GM21526 (cell line): ENCODE measurements at regions not wholly inside any gene's neighbourhood (a gene's known extent, or its start where the extent isn't known, plus 50 kb on each side); places are given as distances from the start of the nearest gene placed in this dataset.

Experiments used
- ATAC-seq: cut with Tn5 transposase; IDR thresholded peaks from one replicate; pipeline ENCODE4 v1.9.1; 2021; ENCODE audit warnings: moderate library complexity; ENCODE audit not compliant: unreplicated experiment, low FRiP score

DNA sequence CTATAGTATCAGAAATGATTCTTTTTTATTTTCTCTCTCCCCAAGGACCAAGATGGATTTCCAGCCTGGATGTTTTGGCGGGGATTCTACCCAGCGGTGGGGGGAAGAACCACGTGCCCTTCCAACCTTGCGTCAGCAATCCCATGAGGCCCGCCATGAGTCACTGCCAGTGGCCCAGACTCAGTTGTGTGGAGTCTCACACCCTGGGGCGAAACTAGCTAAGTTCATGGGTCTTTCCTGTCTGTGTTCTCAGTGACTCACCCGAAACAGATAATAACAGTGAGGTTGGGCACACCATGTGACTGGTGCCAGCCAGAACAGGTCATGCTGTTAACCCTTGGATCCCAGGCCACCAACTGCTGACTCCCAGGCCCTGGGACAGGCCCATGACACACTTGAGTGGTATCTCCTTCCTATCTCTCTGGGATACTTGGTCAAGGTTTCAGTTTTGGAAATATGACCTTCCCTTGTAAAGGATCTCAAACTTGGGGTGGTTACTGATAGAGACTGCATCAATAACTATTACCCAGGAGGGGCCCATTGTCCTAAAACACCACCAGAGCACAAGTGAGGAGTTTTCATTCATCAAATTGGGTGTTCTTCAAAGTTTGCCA, 98.0 kb upstream of the DUSP10 start:
- ATAC-seq, result peak; percentile 87

DNA sequence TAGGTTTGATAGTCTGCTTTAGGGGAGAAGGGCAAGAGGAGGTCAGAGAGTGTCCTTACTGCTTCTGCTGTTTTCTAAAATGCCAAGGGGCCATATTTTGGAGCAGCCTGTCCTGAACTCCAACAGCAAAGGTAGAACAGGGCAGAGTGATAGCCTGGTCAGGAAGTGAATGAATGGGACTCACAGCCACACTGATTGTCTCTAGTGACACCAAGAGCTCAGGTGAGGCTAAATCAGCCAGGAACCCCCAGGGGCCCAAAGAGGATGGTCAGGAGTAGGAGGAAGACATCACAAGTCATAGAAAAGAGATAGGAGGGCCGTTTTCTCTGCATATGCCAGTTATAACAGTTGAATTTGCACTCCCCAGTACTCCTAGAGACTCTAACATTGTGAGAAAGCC, 97.4 kb upstream of the DUSP10 start:
- no peak for ATAC-seq

DNA sequence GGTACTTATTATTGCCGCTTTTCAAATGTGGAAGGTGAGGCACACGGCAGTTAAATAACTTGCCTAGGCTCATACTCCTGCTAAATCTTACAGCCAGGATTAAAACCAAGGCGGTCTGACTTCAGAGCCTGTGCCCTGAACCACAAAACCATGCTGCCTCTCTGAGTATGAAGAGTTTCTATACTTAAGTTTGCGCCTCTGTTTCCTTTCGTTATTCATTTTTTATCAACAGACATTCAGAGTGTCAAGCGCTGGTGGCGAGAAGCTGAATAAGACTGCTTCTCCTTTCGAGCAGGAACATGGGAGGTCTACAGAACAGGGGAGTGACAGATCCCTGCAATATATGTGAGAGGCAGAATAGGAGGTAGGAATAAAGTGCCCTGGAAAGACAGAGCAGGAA, 96.0 kb upstream of the DUSP10 start:
- ATAC-seq, result no peak

DNA sequence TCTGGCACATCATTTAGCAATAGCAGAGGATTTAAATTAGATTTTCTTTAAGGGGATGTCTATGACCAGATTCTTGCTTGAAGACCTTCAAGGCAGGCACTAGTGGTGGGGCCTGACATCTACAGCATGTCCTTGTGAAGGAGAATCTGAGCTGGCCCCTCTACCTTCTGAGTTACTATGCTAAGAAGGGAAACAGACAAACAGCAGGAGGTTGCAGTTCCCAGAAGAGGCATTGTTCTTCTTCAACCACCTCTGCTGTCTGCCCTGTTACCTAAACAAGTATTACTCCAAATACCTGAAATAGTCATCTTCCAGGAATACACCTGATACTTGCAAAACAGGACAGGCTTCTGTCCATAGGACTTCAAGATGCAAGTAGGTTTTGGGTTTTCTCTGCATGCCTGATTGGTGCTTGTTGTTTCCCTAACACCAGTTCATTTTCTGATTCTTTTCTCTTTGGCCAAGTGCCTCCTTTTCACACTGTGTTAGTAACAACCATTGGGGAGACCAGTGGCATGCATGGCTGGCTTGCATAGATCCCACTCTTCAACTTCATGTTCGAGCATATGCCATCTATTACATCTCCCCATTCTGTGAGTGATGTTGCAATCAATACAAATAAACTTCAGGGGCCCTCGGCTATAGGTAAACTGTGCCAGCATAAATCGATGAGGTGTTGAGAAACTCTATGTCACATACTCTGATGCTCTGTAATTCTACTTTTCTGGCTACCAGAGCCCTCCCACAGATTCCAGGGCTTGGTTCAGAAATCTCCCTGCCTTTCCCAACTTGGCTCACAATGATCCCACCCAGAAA, 93.0 kb upstream of the DUSP10 start:
- no peak for ATAC-seq

DNA sequence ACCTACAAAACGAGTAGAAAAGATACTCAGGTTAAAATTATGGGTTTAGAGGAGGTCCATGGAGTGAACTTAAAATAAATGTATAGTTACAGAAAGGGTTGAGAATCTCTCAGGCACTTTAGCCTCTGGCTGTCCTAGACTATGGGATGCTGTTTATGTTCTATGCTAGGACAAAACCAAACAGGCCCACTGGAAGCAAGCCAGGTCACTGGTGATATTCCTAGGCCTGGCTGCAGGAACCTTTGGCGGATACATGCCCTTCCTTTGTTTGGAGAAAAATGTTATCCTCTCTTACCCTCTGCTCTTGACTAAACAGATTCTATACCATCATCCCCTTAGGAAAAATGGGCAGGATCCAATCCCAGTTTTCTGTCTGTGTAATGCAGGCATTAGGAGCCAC, 90.7 kb upstream of the DUSP10 start:
- ATAC-seq, result no peak

DNA sequence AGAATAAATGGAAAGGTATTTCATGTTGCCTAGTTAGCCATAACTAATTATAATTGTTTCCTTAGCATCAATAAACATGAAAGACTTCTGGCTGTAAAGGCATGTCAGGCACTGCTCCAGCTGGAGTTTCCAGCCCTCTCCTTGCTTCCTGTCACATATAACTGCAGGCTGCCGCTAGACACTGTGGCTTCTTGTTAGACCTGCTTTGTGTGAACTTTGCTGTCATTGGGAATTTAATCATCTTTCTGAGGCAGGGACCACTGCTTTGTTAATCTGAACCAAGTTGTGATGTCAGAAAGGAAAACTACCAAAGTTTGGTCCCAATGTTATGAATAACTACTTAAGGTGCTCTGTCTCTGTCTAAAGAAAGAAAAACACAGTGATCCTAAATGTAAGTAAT, 90.3 kb upstream of the DUSP10 start:
- no peak for ATAC-seq

DNA sequence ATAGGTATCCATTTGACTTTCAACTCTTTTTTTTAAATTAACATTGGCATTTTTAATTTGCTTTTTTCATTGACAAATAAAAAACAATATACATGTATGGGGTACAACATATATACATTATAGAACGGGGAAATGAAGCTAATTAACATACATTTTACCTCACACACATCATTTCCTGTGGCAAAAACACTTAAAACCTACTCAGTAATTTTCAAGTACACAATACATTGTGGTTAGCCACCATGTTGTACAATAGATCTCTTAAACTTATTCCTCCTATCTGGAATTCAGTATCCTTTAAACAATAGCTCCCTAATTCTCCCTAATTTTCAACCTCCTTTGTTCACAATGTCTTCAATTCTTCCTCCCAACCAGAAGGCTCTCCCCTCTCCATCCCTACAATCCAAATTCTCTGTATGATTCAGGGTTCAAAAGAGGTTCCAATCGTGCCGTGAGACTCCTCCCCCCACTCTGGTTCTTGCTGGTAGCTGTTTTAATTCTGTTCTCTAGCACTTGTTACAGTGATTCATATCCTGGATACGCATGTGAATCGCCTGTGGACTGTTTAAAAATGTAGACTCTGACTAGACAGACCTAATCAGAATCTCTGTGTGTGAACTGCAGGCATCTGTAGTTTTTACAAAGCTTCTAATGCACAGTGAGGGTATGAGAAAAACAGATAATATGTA, 87.6 kb upstream of the DUSP10 start:
- ATAC-seq, result no peak

DNA sequence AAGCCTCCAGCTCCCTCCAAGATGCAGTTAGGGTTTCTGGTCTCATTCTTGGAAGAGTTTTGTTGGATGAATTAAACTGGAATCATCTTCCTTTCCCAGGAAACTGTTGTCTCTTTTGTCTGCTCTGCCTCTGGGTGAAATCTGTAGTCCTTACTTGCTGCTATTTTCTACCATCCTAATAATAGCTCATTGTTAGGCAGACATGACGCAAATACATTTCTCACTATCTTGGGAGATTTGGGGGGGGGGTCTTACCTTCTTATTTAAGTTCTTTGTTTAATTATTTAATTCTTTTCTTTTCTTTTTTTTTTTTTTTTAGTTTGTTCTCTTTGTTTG, 85.4 kb upstream of the DUSP10 start:
- ATAC-seq, result no peak

DNA sequence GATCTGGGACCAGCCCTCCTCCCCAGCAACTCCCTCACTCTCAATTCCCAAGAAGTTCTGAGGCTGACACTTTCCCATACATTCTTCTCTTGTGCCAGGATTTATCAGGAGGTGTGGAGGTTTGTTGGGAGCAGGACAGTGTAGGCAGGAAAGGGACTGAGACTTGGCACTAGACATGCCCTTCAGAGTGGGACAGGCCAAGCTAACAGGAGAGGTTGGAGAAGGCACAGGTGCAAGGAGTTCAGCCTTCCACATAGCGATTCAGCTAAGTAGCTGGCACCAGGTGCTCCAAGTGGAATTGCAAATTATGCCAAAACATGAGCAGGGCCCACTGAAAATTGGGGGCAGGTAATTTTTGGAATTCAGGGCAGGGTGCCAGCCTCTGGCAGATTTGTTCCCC, 83.0 kb upstream of the DUSP10 start:
- no peak for ATAC-seq

DNA sequence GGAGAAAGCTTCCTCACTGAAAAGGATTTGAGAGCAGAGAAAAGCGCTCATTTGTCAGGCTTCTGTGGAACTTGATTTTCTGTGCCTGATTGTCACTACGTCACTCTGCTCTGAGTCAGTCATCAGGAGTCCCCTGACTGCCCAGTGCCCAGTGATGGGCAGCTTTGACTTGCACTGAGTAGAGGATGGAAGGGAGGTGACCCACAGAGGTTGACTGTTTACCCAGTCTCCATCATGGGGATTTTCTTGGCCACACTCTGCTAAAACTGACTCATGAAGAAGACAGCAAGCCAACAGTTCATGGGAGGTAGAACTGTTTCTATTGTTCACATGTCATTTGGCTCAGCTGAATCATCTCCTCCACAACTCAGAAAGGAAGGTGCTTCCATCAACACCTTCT, 82.1 kb upstream of the DUSP10 start:
- no peak for ATAC-seq

DNA sequence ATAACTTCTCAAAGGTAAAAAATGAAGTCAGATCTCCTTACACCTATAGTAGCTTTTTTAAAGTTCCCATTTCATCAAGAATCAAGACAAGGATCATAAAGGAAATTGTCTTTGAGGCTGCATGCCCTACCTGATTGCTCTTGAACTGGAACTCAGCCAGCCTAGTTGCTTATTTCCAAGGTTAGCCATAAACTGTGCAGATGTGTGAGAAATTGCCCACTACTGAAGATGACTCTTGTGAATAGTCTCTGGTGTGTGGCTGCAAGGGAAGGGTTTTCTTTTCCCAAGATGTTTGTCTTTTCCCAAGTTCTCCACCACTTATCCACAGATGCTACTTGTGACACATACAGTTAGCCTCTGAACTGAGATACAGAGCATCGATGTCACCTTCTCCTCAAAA, 81.7 kb upstream of the DUSP10 start:
- no peak for ATAC-seq

DNA sequence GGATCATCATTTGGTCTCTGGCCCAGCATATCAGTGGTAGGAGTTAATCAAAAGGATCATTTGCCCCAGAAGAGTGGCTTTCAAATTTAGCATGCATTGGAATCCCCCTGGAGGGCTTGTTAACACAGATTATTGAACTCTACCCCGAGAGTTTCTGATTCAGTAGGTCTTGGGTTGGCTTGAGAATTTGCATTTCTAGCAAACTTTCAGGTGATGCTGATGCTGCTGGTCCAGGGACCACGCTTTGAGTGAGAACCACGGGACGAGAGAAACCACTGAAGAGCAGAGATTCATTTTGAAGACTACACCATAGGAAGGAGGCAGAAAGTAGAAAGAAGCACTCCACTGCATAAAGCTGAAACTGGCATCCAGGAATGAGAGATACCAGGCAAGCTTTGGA, 81.3 kb upstream of the DUSP10 start:
- peak; percentile 80 for ATAC-seq

DNA sequence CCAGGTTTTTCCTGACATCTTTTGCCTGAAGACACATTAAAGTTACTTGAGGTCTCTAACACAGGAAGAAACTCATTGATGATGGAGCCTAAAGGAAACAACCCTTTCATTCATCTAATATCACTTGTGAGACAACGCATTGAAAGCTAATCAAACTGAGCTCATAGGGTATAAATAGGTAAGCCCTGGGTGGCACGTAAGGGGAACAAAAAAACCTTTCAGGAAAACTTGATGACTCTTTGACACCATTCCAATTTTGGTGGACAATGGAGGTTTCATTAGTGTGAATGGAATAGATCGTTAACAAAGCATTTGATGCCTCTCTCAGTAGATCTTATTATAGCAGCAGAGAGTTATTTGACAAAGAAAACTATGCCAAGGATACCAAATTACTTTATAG, 80.7 kb upstream of the DUSP10 start:
- ATAC-seq, result no peak

DNA sequence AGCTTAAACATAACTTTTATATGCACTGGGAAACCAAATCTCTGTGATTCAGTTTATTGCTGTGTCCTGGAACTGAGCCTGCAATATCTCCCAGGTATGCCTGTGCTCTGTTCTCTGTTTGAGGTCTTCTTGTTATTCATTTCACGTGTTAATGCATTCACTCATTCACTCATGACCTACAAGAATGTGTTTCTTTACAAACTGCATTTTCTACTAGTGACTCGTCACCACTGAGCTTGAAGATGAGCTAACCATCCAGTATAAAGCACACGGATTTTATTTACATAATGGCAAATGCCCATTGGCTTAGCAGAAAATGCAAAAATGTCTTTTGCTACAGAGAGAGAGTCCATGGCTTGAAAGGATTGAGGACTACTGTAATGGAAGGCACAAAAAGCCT, 75.0 kb upstream of the DUSP10 start:
- ATAC-seq, result no peak

DNA sequence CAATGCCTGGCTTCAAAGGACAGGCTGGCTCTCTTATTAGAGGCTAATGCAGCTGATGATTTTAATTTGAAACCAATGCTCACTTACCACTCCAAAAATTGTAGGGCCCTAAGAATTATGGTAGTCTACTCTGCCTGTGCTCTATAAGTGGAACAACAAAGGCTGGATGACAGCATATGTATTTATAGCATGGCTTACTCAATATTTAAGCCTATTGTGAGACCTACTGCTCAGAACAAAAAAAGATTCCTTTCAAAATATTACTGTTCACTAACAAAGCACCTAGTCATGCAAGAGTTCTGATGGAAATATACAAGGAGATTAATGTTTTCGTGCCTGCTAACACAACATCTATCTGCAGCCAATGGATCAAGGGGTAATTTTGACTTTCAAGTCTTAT, 73.8 kb upstream of the DUSP10 start:
- no peak for ATAC-seq

DNA sequence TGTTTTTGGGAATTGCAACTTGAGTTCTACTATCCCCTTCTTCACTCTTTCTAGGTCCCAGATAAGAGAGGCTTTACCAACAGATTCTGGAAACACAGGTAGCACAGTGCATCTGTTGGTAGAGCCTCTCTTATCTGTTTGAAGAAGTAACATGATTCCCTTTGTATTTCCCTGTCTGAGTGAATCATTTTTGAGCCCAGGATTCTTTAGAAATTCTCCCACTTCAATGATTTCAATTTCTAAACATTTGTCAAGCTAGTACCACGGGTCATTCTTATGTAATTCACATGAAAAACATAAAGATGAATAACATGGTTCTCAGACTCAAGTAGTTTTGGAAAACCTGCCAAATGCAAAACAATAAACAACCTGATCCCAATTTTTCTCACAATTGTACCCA, 72.0 kb upstream of the DUSP10 start:
- no peak for ATAC-seq

DNA sequence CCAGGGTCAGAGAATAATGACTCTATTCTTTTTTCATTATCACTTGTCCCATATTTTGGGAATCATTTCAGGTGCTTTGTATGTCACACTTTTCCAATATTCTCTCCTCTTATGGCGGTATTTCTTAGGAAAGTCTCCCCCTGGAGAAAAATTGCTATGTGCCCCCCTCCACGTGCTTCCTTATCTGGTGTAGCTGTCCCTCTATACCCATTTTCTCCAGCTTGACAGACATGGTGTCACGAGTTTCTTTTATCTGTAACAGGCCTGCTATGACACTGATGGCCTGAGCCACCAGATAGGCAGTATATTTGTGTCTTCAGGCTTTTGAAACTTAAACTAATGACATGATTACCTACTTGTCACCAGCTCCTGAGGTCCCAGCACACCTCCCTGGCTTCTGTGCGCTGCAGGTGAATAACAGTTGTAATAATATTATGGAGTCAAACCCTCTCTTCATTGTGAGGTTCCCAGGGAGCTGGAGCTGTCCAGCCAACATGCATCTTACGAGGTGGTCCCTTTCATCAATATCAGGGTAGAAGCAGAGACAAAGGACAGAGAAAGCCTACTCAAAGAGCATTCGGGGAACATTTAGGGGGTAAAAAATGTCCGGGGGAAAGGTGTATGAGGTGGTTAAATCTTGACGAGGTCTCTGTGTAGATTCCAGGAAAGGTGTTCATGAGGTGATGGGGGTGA, 71.2 kb upstream of the DUSP10 start:
- ATAC-seq, result no peak

DNA sequence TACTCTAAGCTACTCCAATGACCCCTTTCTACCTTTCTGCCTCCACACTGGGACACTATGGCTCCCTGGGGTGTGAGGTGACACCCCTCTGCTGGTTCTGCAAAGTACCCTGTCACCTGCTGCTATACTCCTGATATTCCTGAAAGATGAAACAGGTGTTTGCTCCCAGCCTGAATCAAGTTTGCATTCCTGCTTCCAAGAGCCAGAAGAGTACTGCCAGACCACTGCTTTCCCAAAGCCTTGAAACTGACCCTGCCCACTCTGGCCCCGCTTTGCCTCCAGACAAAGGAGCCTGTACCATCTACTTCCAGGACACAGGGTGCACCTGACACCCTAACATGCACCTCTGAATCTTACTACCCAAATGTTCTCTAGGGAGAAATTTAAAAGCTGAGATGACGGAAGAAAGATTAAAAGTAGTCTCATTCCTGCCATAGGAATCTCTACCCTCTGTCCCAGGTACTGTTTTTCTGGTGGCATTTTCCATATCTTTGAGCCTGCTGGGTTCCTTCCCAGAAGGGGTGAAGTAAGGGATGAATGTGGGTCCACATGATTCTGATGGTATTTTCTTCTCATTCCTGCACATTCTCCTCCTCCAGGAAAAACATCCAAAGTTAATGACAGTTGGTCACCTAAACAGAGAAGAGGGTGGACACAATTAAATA, 70.3 kb upstream of the DUSP10 start:
- ATAC-seq, result no peak

DNA sequence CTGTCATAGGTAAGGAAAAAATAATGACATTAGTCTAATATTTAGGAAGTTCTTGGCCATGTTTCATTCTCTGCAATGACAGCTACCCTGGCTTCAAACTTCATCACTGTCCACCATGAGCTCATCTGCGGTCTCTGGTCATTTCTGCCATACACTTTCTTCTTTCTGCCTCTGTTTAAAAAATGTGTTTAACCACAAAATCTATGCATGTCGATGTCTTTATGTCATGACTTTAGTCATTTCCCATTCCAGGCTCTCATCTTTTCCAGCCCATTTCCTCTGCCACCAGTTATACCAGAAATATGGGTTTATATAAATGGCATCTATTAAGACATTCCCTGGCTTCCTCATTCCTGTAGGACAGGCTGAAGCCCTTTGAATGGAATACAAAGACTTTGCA, 68.5 kb upstream of the DUSP10 start:
- ATAC-seq, result no peak

DNA sequence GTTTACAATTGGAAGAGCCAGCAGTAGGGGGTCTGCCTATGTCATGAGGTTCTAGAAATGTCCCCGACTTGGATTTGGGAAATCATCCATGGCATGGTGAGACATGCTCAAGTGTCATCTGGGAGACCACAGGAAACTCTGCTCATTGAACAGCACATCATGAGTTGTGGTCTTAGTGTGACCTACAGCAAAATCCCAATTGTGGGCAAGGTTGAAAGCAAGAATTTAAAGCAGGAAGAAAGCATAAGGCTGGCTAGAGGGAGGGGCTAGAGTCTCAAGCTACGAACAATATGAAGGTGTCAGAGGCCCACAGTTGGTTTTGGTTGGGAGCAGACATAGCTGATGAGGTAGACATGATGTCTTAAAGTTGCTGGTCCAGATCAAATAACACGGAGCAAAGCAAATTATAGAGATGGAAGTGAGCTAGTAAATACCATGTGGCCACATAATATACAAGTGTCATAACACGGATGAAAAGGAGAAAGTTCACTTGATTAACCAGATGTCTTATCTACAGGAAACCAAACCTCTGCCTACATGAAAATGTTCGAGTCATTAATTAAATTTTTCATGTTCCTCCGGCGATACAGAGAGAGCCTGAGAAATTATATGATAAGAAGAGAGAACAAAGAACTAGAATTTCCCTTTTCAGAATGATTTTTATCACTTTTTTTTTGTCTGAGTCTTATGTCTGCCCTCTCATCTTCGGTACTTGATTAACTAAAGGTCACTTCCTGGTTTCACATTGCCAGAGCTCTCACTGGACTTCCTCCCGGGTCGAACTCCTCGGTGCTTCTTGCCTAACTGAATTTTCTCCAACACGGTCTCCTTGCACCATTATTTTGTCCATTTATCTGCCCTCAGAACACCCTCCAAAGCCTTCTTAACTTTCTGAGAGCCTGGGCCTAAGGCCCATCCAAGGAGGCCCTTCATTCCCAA, 67.5 kb upstream of the DUSP10 start:
- ATAC-seq, result no peak
